ENCODE measurements at regions not wholly inside any gene's neighbourhood (a gene's known extent, or its start where the extent isn't known, plus 50 kb on each side); places are given as distances from the start of the nearest gene placed in this dataset.
A peak's percentile ranks its signal among the peaks of the same experiment; 100 is the strongest.
"Not testable (repeated sequence)": the region's sequence is repeated elsewhere in the genome, so short reads cannot be mapped to it uniquely, and the experiment has no call there.

DNA sequence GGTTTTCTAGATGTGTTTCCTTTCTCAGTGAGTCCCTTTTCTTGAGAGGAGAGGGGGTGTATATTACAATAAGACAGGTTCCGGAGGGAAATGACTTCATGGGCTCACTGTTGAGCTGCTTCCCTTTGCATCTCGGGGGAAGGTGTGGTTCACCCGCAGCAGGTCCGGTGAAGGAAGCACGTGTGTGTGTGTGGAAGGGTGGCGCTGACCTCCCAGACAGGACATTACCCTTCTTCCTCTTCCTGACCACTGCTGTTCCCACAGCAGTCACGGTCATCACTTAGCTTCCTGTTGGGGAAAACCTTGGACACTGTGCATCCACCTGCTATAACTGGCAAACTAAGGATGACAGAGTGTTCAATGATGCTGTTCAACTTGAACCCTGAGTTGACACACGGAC, 83.6 kb downstream of the PLEKHG1 start:
- DNase-seq (ENCODE audit: low spot score) = no peak

DNA sequence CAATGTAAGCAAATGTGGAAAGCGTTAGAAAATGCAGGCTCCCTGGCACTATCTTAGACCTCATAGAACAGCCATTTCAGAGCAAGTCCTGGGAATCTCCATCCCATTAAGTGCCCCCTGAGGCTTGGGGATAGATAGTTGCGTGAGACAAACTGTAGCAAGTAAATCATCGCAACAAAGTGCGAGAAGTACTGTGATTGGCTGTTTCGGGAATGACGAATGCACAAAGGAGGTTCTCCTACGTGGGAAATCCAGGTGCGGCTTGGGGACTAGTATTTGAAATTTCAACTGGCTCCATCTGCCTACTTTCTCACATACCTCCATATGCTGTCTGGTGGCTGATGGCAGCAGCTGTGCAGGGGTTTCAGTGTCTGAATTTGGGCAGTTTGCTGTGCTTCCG, 84.5 kb downstream of the PLEKHG1 start:
- no peak for DNase-seq (ENCODE audit: low spot score)

DNA sequence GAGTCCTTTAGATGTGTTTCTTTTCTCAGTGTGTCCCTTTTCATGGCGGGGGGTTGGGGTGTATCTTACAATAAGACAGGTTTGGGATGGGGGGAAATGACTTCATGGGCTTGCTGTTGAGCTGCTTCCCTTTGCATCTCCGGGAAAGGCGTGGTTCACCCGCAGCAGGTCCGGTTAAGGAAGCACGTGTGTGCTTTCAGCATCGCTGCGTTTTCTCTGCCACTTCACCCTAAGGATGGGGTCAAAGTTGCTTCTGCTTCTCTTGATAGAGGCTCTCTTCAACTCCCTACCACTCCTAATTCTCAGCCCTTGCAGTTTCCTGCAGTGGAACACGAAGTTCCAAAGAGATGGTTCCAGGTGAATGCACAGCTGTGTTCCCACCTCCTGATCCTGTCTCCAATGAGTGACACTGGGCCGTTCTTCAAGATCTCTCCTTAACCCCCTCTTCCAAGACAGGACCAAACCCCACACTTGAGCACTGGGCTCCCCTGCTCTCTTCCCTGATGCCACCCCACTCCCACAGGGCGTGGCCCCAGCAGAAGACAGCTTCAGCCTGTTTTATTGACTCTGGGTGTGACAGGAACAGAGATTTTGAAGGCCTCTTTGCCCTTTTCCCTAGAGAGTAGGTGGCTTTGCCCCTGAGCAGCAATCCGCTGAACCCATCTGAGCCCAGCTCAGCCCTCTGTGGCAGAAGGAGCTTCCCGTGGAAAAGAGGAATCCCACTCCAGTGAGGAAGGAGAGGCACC, 85.2 kb downstream of the PLEKHG1 start:
- no peak for DNase-seq (ENCODE audit: low spot score)

DNA sequence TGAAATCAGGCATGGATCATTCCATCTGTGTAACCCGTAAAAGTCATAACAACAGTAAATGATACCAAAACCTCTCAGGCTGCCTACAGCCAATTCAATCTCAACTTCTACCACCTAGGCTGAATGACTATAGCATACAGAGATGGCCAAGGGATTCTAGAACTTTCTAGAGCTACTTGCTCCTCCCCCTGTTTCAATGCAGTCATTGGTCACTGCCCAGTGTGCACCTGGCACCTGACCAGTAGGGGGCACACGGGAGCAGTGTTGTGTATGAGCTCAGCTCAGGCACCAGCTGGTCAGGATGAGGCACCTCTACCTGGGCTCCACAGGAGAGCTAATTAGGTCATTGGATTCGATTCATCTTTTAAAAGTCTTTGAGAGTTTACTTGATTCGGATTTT, 86.2 kb downstream of the PLEKHG1 start:
- peak; percentile 51 for DNase-seq (ENCODE audit: low spot score)

DNA sequence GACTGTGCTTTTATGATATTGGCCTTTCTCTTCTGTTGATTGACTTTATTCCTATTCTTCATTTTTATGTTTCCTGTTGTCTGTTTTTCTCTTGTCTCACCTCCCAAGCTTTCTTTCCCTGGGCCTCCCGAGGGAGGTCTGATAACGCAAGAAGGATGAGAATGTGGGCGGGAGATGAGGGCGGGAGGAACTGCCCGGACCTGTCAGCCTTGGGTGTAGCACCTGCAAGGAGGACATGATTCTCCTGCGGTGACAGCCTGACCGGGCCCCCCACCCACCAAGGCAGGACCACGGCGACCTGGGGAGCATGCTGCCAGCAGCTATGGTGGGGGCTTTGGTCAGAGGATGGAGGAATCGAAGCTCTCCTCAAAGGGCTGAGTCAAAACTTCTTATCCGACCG, 86.9 kb downstream of the PLEKHG1 start:
- no peak for DNase-seq (ENCODE audit: low spot score)

DNA sequence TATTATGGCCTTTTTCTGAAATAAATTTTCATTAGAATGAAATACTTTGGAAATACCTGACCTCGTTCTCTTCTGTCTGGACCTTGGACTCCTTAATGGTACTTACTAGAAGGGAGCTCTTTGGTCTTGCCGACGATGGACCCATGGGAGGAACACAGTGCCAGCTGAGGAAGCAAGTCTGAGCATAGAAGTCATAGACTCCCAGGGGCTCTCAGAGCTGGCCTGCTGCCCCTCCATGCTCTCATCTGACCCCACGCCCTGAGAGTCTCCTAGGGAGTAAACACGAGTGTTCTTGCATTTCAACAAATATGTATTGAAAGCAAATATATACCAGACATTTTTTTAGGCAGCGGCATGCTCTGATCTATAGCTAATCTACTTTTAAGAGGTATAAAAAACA, 87.8 kb downstream of the PLEKHG1 start:
- DNase-seq (ENCODE audit: low spot score) = no peak

DNA sequence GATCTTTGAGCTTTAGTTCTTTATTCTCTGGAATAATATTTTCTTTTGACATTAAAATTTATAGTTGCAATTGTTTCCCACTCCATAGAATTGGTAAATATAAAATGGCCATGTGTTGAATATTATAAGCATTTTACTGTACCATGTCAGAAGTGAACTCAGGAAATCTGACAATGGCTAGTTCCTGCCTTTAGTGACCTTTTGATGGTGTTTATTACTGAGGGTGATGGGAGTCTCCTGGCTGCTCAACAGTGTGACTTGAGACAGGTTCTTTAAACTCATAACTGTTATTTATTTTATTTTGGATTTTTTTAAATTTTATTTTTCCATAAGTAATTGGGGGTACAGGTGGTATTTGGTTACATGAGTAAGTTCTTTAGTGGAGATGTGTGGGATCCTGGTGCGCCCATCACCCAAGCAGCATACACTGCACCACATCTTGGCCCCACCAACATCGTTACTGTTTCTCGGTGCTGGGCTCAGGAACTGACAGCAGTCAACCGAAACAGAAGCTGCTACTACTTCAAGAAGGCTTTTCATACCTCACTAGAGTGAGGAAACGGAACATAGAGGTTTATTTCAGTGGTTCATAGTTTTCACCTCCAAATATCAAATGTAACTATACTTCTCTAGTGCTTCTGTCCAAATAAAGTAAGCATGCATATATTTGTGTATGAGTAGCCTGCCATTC, 90.4 kb downstream of the PLEKHG1 start:
- DNase-seq (ENCODE audit: low spot score) = no peak

DNA sequence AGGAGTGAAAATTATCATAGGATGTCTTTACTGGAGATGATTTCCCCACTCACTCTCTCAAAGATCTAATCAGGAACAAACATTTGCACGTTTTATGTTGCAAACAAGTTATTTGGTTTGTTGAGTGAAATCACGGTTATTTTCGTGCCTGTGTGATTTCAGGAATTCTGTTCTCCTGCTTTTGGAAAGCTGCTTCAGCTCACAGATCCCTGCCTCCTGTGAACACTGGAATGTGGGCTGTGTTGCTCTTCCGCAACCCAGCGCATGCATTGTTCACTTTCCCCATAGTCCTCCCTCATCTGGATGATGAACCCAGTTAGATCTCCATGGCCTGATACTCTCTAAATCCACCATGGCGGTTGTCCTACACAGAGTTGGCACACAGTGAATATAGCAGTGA, 91.0 kb downstream of the PLEKHG1 start:
- no peak for DNase-seq (ENCODE audit: low spot score)

DNA sequence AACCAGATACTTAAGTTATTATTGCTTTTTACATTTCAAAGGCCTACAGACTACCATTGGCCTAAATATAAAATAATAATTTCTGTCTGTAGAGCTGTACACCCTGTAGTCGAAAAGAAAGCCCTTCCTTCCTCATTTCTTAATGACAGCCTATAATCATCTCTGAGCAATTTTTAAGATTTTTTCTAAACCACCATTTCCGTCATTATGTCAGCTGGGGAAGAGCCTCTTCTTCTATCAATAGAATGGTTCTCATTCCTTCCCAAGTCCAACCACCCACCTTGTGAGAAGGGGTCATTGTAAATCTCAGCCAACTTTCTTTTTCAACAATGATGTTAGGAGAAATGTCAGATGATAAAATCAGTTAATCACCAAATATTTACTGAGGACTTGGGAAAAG, 91.8 kb downstream of the PLEKHG1 start:
- no peak for DNase-seq (ENCODE audit: low spot score)

DNA sequence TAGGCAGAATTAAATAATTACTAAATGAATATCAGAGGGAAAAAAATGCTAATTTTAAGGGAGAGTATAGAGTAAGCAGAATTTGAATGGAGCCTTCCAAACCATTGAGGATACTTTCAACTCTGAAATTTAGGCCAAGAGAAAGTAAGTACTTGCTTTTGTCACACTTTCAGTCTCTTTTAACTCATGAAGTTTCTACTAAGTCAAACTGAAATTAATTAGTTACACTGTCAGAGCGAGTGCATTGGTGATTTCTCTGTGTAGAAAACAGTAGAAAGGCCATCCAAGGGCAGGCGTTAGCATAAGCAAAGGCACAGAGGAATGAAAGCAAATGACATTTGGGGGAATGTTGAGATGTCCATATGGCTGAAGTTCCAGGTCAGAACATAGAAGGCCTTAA, 92.9 kb downstream of the PLEKHG1 start:
- no peak for DNase-seq (ENCODE audit: low spot score)

DNA sequence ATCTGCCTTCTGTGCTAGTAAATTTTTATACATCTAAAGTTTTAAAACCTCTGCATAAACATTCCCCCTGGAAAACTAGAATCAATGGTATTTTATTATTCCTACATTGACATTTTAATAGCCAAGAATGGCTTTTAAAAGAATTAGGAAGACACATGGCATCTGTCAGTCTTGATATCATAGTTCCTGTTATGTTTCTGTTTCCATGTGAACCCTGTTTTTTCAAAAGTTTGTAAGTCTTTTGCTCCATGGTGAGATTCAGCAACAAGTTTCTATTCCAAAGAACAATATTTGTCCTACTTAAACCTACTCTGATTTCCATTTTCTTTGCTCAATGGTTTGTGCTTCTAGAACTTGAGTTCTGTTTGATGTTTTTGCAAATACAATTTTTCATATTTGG, 95.2 kb downstream of the PLEKHG1 start:
- DNase-seq (ENCODE audit: low spot score) = no peak

DNA sequence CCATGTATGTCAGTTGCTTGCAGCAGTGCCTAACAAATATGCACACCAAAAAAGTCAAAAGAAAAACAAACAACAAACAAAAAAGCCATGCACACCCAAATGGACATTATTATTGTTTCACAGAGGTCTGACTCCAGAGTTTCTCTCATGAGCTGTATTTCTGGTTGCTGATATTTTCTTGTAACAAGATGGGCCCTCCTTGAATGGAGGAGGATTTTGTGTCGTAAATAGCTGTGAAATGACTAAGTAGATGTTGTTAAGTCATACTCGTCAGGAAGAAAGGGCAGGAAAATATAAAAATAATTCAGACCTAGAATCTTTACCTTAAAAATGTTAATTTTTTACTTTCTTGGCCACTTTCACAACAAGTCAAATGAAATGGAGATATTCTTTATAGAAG, 96.0 kb downstream of the PLEKHG1 start:
- no peak for DNase-seq (ENCODE audit: low spot score)

DNA sequence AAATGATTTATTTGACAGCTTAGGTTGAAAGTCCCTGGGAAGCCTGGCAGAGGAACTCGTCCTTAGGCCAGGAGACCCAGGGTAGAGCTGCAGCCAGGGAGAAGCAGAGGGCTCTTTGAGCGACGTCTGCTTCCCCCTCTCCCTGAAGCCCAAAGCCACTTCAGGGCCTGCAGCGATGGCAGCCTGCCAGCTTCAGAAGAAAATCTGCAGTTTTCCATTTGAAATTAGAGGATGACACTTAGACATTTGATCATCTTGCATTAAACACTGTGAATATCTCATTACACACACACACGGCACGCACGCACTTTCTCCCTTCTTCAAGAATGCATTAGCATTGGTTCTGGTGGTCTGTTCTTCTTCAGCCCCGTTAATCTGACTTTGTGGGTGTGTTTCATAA, 96.5 kb downstream of the PLEKHG1 start:
- no peak for DNase-seq (ENCODE audit: low spot score)

DNA sequence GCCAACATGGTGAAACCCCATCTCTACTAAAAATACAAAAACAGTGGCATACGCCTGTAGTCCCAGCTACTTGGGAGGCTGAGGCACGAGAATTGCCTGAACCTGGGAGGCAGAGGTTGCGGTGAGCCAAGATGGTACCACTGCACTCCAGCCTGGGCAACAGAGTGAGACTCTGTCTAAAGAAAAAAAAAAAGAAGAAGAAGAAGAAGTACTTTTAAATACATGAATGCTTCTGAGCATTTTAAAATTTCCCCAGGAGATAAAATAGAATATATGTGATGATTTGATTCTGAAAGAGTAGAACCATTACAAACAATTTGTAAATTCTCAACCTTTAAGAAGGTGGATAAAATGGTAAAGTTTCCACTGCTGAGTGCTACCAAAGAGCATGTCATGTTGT, 97.2 kb downstream of the PLEKHG1 start:
- not testable (repeated sequence) for DNase-seq (ENCODE audit: low spot score)

DNA sequence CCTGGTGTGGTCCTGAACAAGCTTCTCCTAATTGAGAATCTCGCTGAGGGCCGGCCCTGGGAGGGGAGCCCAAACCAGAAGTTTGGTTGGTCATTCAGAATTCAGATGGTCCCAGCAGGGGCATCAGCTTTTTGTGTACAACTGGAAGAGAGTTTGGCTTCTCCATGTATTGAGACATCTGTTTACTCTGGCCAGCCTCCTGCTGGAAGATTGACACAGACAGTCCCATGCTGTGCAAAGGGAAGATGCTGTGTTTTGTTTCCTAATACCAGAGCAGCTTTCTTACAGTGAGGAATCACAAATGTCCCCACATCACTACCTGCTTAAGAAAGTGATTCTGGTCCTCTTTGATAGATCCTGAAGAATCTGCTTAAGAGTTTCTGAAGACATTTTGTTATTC, 97.8 kb downstream of the PLEKHG1 start:
- DNase-seq (ENCODE audit: low spot score) = no peak

DNA sequence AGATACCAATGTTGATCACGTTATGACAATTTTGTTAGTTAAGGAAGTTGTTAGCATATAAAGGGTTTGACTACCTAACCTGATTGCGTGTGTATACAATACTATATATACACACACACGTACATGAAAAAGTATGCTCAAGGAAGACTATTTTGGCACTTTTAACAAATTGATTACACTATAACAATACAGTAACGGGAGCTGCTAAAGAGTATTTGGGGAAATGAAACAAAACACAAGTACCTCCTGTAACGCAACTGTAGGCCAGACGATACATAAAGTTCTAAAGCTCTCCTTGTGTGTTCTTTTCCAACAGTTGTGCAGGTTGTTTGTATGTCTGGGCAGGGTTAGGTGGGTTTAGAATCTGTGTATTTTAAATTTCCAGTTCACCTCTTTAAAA, 98.7 kb downstream of the PLEKHG1 start:
- no peak for DNase-seq (ENCODE audit: low spot score)

DNA sequence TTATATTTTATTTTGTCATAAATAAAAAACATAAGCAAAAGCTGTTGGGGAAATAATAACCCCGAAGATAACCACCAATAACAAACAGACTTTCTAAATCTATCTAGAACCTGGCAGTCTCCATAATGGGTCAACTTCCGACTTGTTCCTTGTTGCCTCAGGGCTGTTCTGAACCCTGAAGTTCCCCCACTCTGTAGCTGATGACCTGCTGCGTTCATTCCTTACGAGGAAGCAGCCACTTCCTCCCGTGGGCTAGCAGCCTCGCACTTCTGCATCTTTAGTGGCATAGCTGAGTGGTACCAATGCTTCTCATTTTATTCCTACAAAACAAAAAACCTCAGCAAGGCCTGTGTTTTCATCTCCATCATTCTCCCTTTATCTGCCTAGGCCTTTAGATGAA, 103.0 kb downstream of the PLEKHG1 start:
- no peak for DNase-seq (ENCODE audit: low spot score)

DNA sequence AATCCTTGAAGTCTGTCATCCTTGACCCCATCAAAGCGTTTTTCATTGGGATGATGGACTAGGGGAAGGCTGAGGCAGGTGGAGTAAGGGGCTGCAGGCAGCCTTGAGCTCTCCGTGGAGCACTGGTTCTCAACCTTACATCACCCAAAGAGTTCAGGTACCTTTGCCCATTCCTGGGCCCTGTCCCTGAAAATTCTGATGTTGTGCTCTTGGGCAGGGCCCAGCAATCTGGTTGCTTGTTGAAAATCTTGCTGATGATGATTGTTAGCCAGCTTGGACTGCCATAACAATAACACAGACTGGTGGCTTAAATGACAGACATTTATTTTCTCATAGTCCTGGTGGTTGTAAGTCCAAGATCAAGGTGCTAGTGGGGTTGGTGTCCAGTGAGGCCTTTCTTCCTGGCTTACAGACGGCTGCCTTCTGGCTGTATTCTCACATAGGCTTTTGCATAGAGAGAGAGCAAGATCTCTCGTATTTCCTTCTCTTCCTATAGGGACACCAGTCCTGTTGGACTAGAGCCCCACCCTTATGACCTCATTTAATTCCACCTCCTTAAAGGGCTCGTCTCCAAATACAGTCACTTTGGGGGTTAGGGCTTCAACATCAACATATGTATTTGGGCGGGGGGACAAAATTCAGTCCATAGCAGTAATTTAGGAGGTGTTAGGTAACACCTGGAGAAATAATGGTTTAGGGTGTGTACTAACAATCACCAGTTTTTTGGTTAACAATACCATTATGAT, 104.9 kb downstream of the PLEKHG1 start:
- no peak for DNase-seq (ENCODE audit: low spot score)

DNA sequence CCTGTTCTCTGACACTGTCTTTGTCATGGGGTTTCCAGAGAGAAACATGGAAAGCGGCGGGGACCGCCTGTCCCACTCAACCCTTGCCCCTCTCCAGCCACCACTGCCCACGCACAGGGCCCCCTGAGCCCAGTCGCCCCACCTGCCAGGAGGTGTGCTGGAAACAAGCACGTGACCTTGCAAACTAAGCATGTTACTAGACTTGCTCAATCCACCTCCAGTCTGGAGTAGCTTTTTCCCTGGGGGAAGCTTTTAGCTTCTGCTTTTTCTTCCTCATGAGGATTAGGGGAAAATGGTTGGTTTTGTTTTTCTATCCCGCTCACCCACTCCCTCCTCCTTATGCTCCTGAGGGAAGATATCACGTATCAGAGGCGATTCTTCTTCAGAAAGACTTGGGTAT, 105.7 kb downstream of the PLEKHG1 start:
- no peak for DNase-seq (ENCODE audit: low spot score)

DNA sequence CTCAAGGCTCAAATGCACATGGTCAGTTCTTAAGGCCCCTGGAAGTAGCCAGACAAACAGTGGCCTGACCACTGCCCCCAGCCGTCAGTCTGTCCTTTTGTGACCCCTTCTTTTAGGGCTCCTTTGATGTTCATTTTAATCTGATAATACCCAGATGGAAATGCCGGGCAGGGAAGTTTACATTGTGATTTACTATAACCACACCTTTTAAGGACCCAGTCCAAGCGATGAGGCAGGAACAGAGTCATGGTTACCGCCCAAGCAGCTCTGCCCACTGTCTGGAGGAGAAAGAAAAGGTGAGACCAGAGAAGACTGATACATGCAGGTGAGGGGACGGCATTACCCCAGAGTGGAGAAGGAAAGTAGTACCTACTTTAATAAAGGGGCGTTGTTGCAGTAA, 110.6 kb downstream of the PLEKHG1 start:
- no peak for DNase-seq (ENCODE audit: low spot score)

DNA sequence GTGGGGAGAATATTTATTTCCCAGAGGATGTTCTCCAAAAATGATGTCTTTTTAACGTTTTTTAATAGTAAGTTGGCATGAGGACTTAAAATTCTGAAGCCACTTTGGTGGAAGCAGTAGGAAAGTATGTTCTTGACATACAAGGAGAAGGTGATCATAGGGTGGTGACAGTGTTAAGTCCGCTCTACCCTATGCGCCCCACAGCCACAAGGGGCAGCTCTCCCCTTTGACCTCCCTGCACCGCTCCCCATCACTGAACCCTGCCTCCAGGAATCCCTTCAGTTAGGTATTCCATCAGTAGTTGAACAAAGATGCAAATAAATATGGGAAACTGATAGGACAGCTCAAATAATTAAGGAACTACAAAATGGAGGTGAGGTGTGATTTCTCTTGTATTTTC, 111.4 kb downstream of the PLEKHG1 start:
- DNase-seq (ENCODE audit: low spot score) = no peak

DNA sequence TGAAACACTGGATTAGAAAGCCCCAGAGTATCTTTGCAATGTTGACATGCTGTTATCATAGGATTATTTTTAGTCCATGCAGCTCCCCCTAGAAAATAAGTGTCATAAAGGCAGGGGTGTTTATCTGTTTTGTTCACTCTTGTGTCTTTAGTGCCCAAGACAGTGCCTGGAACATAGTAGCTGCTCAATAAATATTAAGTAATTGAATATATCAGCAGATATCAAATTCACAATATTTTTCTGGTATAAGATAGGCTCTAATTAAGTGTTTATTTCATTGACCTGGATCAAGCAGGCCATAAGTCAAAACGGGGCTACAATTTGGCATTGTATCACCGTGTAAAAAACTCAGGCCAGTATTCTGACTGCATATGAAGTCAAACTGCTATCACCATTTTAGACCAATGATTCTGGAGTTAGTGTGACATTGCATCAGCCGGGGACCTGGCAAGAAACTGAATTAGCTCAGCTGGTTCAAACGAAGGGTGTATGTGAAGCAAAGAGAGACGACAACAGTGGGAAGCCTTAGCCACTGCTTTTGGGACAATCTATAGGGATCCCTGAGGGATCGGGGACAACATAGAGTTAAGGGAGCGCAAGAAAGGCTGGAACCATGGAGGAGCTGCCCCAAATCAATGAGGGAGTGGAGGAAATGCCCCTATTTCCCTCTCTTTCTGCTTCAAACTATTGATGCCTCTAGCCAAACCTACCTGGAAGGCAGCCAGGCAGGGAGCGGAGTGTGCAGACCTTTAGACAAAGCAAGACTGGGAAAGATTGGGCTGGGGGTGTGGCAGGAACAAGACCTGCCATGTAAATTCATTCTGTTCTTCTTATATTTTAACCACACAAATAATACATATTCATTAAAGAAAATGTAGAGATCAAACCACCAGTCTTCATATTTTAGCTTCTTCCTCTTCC, 112.2 kb downstream of the PLEKHG1 start:
- DNase-seq (ENCODE audit: low spot score) = no peak
